A673 (cell line): ENCODE measurements at regions not wholly inside any gene's neighbourhood (a gene's known extent, or its start where the extent isn't known, plus 50 kb on each side); places are given as distances from the start of the nearest gene placed in this dataset.
"Not testable (repeated sequence)": the region's sequence is repeated elsewhere in the genome, so short reads cannot be mapped to it uniquely, and the experiment has no call there.

ENCODE experiments used
- BruUV-seq: library from RNA; stranded (reverse); fragments of 400-500 nt; replicated peaks from 2 replicates; lab custom pipeline; 2021; lab: Mats Ljungman, UMichigan
- CTCF ChIA-PET: fragments of 300-600 bp; sonication (Branson Sonifier 250); formaldehyde crosslinking; loops from one replicate; lab custom pipeline; 2022; ENCODE audit warnings: antibody characterized with exemption; lab: Charles Lee
- POLR2A ChIA-PET: fragments of 300-600 bp; sonication (Branson Sonifier 250); formaldehyde crosslinking; loops from one replicate; lab custom pipeline; 2022; ENCODE audit warnings: antibody characterized with exemption; ENCODE audit not compliant: low non-redundant PET; lab: Charles Lee
- DNase-seq: peaks from one replicate; pipeline ENCODE4 v3.0.0-alpha.2; 2015; ENCODE audit warnings: low spot score
- H3K27ac ChIP-seq: fragments of 200-600 bp; sonication (generic); 2 replicates; pipeline ENCODE4 v1.5.1; 2016; ENCODE audit warnings: mixed run types, low read depth, mild to moderate bottlenecking, mixed read lengths, antibody characterized with exemption, low read length; ENCODE audit not compliant: poor library complexity, severe bottlenecking
- H3K27me3 ChIP-seq: fragments of 200-600 bp; sonication (generic); replicated peaks from 2 replicates; pipeline ENCODE4 v1.6.1; 2017; ENCODE audit warnings: mixed run types, low read depth, mild to moderate bottlenecking, mixed read lengths, antibody characterized with exemption, low read length; ENCODE audit not compliant: insufficient read depth, poor library complexity
- H3K36me3 ChIP-seq: fragments of 200-600 bp; sonication (generic); 2 replicates; pipeline ENCODE4 v1.6.1; 2016; ENCODE audit warnings: mixed run types, mild to moderate bottlenecking, mixed read lengths, antibody characterized with exemption, low read length; ENCODE audit not compliant: insufficient read depth, poor library complexity, severe bottlenecking
- H3K4me1 ChIP-seq: fragments of 200-600 bp; sonication (generic); 2 replicates; pipeline ENCODE4 v1.6.1; 2017; ENCODE audit warnings: mixed run types, mild to moderate bottlenecking, mixed read lengths, antibody characterized with exemption, low read length; ENCODE audit not compliant: insufficient read depth, poor library complexity, severe bottlenecking
- H3K4me3 ChIP-seq: fragments of 200-600 bp; sonication (generic); 2 replicates; pipeline ENCODE4 v1.5.1; 2016; ENCODE audit warnings: low read depth, mixed run types, mild to moderate bottlenecking, mixed read lengths, low read length; ENCODE audit not compliant: poor library complexity, severe bottlenecking
- H3K9me3 ChIP-seq: fragments of 200-600 bp; sonication (generic); 2 replicates; pipeline ENCODE4 v1.6.1; 2016; ENCODE audit warnings: mixed run types, low read depth, mild to moderate bottlenecking, mixed read lengths, antibody characterized with exemption, low read length; ENCODE audit not compliant: poor library complexity, severe bottlenecking
- intact Hi-C: fragments of 100-400 bp; cut with micrococcal nuclease; formaldehyde crosslinking; loops from one replicate; pipeline ENCODE4 v1.10.0; 2022; ENCODE audit not compliant: unreplicated experiment

DNA sequence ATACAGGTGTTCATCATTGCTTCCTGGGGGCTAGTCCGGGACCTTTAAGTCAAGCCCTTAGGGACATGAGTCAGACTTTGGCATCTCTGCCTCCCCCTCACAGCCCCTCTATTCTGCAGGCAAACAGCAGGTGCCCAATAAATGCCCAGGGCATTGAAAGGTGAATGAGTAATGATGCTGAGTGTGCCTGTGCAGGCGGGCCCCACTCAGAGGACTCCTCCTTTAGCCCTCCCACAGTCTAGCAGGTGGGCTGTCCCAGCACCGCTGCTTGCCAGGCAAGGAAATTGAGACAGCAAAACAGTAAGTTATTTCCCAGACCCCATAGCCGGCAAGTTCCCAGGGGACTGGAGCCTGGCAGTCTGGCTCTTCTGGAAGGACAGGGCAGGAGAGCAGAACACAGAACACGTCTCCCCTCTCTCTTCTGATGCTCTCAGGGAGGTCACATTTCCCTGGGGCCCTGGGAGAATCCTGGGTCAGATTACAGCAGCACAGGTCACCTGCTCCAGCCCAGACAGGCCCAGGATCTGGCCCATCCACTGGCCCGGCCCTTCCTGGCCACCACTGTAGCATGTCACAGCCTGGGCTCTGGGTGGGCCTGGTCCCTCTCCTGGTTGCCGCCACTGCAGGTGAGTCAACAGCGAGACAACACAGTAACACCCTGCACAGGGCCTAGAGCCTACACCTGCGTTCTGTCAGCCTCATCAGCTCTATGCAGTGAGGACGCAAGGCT is 108.7 kb upstream of the MTLN start:
- H3K27ac ChIP-seq, BruUV-seq, POLR2A ChIA-PET, intact Hi-C loops, H3K36me3 ChIP-seq, DNase-seq, H3K4me1 ChIP-seq, H3K4me3 ChIP-seq, CTCF ChIA-PET, H3K27me3 ChIP-seq, H3K9me3 ChIP-seq: not testable (repeated sequence)

DNA sequence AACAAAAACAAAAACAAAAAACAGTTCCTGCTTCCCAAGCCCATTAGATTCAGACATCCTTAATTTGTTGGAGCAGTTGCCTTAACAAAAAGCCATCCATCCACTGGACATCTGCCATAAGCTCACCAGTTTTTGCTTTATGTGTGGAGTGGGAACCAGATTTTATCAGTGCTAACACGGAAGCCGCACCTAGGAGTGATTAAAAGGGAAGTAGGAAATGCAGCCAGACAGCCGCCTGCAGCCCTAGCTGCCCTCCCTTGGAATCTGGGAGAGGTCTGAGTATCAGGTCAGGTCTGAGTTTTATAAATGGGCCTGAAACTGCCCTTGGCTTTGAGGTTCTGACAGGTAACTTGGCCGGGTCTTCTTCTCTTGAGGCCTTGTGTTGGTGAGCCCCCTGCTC is 106.6 kb upstream of the MTLN start:
- DNase-seq, intact Hi-C loops, CTCF ChIA-PET, H3K4me3 ChIP-seq, H3K9me3 ChIP-seq, H3K36me3 ChIP-seq, H3K27me3 ChIP-seq, H3K4me1 ChIP-seq, H3K27ac ChIP-seq, POLR2A ChIA-PET, BruUV-seq: not testable (repeated sequence)

DNA sequence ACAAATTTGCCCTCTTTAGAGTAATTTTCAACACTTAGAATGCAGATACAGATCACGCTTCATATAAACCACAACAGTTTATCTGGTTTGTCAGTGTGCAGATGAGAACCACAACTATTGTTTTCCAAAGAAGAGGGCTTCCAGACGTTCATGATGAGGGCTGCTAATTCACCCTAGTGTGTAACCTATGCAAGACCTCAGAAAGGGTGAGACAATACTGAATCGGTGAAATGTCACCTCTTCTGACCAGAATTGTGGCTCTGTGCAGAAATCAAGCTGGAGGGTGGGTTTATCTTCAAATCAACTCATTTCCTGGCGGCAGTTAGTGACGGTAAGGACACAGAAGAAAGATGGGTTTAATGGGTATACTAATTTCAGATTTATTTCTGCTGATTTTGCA is 105.0 kb upstream of the MTLN start:
- CTCF ChIA-PET, H3K9me3 ChIP-seq, H3K27me3 ChIP-seq, BruUV-seq, H3K36me3 ChIP-seq, DNase-seq, POLR2A ChIA-PET, intact Hi-C loops, H3K27ac ChIP-seq, H3K4me3 ChIP-seq, H3K4me1 ChIP-seq: not testable (repeated sequence)

DNA sequence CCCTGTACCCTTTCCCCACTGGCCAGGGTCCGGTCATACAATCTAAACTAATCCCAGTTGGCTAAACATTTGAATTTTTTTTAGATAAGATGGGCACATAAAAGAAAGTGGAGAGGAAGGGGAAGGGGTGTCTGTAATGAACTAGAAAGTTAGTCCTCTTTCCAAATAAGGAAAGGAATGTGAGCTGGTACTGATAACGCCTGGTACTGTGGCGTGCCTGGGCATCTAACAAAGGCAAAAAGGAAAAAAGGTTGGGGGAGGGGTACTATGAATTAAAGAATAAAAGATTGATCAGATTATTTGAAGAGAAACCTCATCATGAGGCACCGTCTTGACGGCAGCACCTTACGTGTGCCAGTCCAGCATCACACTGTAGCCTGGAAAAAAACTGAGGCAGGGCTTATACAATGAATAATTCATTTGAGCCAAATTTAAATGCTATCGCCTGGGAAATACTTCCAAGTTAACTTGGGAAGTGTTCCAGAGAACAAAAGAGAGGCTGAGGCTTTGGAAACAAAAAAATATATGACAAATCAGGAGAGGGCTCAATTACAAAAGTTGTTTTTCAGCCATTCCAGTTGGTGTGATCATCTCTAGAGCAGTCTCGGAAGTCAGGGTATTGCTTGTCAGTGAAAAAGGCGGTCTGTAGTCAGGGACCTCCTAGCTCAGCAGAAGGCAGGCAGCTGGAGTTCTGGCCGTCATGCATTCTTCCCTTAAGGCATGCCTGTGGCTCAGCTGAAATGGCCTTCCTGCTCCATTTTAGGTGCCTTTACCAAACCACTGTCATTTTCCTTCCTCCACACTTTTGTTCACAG is 103.9 kb upstream of the MTLN start:
- H3K4me3 ChIP-seq, H3K4me1 ChIP-seq, POLR2A ChIA-PET, DNase-seq, CTCF ChIA-PET, H3K9me3 ChIP-seq, BruUV-seq, H3K27me3 ChIP-seq, H3K36me3 ChIP-seq, intact Hi-C loops, H3K27ac ChIP-seq: not testable (repeated sequence)

DNA sequence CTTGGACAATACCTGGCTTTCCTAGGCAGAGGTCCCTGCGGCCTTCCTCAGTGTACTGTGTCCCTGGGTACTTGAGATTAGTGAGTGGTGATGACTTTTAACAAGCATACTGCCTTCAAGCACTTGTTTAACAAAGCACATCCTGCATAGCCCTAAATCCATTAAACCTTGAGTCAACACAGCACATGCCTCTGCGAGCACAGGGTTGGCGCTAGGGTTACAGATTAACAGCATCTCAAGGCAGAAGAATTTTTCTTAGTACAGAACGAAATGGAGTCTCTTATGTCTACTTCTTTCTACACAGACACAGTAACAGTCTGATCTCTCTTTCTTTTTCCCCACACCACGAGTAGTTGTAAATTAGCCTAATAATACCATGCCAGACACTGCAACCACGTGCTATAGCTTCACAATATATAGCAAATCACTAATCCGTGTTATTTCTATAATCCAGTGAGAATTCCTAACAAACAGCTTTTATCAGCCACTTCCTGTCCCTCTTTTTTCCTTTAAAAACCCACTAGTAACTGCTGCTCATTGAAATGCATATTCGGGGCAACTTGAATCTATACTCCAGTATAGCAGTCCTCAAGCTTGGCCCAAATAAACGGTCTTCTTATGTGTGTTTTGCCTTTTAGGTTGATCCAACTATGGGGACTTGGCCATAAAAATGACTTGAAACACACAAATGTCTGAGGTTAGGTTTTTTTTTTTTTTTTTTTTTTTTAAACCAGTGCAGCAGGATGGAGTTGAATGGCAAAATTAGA is 102.9 kb upstream of the MTLN start:
- H3K27ac ChIP-seq, POLR2A ChIA-PET, intact Hi-C loops, BruUV-seq, DNase-seq, CTCF ChIA-PET, H3K4me1 ChIP-seq, H3K27me3 ChIP-seq, H3K36me3 ChIP-seq, H3K4me3 ChIP-seq, H3K9me3 ChIP-seq: not testable (repeated sequence)

DNA sequence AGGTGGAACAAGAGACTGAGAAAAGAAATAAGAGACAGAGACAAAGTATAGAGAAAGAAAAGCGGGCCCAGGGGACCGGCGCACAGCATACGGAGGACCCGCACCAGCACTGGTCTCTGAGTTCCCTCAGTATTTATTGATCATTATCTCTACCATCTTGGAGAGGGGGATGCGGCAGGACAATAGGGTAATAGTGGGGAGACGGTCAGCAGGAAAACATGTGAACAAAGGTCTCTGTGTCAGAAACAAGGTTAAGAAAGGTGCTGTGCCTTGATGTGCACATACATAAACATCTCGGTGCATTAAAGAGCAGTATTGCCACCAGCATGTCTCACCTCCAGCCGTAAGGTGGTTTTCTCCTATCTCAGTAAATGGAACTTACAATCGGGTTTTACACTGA is 102.1 kb upstream of the MTLN start:
- H3K27me3 ChIP-seq, intact Hi-C loops, H3K4me3 ChIP-seq, DNase-seq, H3K36me3 ChIP-seq, H3K4me1 ChIP-seq, POLR2A ChIA-PET, BruUV-seq, CTCF ChIA-PET, H3K9me3 ChIP-seq, H3K27ac ChIP-seq: not testable (repeated sequence)

DNA sequence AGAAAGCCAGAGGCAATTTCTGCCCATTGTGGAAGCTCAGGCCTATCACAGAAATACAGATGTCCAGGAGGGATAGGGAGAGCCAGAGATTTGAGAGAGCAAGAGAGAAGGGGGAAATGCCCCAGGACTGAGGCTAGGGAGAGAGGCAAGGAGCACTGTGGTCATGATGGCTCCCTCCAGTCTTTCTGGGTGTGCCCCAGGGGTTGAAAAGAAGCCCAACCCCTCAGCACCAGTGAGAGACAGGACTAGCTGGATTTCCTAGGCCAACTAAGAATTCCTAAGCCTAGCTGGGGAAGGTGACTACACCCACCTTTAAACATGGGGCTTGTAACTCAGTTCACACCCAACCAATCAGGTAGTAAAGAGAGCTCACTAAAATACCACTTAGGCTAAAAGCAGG is 100.7 kb upstream of the MTLN start:
- BruUV-seq, H3K4me1 ChIP-seq, intact Hi-C loops, H3K9me3 ChIP-seq, H3K4me3 ChIP-seq, H3K27me3 ChIP-seq, CTCF ChIA-PET, H3K27ac ChIP-seq, DNase-seq, H3K36me3 ChIP-seq, POLR2A ChIA-PET: not testable (repeated sequence)
